Stimulated activated naive CD8-positive, alpha-beta T cell treated with anti-CD3 and anti-CD28 coated beads, Interleukin-15, amount 100 ng/mL, for 72 hours (primary cell): ENCODE measurements at regions not wholly inside any gene's neighbourhood (a gene's known extent, or its start where the extent isn't known, plus 50 kb on each side); places are given as distances from the start of the nearest gene placed in this dataset.
"Not testable (repeated sequence)": the region's sequence is repeated elsewhere in the genome, so short reads cannot be mapped to it uniquely, and the experiment has no call there.

Source experiments
- ATAC-seq: fragments of 150-1000 bp; cut with Tn5 transposase; 2 replicates; pipeline ENCODE4 v1.10.0; 2021; ENCODE audit warnings: mild to moderate bottlenecking, moderate library complexity
- DNase-seq, 2 donors: peaks; one replicate each; pipeline ENCODE4 v3.0.0; 2021 to 2022
- H3K27ac Mint-ChIP-seq, 2 donors: one replicate each; pipeline ENCODE4 v1.8.0; 2022; ENCODE audit warnings: mild to moderate bottlenecking in 2 of 2, mixed read lengths in 2 of 2, moderate library complexity in 2 of 2
- H3K27me3 Mint-ChIP-seq: one replicate; pipeline ENCODE4 v1.8.0; 2022; ENCODE audit warnings: mixed read lengths
- H3K4me1 Mint-ChIP-seq: one replicate; pipeline ENCODE4 v1.8.0; 2022; ENCODE audit warnings: mild to moderate bottlenecking, mixed read lengths
- H3K4me3 Mint-ChIP-seq, 2 donors: one replicate each; pipeline ENCODE4 v1.8.0; 2022; ENCODE audit warnings: mild to moderate bottlenecking in 2 of 2, mixed read lengths in 2 of 2, moderate library complexity in 1 of 2
- H3K9me3 Mint-ChIP-seq, 2 donors: one replicate each; pipeline ENCODE4 v1.8.0; 2022; ENCODE audit warnings: mixed read lengths in 2 of 2

DNA sequence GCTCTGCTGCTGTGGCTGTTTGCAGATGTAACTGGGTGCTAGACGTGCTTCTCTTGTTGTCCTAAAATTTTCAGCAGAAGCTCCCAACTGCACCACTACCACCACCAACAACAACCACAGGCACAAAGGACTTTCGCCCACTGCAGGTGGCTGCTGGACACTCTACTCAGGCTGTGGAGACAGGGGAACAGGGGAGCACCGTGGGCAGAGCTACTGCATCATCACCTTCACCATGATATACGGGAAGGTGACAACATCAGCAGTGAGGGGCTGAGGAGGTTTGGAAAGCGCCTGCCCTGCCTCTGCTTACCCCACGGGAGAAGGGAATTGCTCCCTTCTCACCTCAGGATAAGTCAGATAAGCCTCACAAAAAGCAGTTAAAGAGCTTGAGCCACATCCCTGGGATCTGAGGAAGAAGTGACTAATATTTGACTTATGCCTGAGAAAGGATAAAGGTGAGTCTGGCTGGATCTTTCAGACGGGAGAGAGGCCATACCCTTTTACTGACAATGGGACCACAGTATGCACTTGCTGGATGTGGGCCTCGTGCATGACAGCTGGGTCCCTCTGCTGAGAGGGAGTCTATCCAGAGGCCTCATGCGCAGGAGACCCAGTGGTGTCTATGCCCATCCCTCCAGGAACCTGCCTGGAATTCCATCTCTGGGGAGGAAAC is 217.6 kb downstream of the KLF6 start:
- no peaks in the 10 kb centered on the region for H3K27me3 Mint-ChIP-seq
- H3K4me1 Mint-ChIP-seq = no peaks in the 10 kb centered on the region
- H3K4me3 Mint-ChIP-seq = no peak overlapping the region
- ATAC-seq (no peak), DNase-seq (no peak)
- H3K27ac Mint-ChIP-seq = no peak overlapping the region
- H3K9me3 Mint-ChIP-seq = peaks cover 0 to 10% of the 10 kb centered on the region in 2 donors

DNA sequence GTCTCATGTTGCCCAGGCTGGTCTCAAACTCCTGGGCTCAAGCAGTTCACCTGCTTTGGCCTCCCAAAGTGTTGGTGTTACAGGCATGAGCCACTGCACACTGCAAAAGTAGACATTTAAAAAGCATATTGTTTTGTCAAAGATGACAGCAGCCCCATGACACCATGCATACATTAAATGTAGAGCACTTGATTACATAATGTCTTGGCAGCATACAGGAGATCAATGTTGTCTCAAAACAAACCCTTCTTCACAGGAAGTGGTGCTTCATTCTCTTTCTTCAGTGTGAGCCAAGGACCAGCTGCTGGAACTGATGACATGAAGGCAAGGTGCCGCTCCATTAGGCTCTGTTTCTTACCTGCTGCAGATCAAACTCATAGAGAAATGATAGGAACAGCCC is 218.4 kb downstream of the KLF6 start:
- DNase-seq = no peak
- Mint-ChIP-seq H3K9me3 (peaks cover 0 to 10% of the 10 kb centered on the region in 2 donors), H3K27me3 (no peaks in the 10 kb centered on the region), H3K4me1 (no peaks in the 10 kb centered on the region), H3K4me3 (no peak overlapping the region), H3K27ac (no peak overlapping the region)
- ATAC-seq = no peak

DNA sequence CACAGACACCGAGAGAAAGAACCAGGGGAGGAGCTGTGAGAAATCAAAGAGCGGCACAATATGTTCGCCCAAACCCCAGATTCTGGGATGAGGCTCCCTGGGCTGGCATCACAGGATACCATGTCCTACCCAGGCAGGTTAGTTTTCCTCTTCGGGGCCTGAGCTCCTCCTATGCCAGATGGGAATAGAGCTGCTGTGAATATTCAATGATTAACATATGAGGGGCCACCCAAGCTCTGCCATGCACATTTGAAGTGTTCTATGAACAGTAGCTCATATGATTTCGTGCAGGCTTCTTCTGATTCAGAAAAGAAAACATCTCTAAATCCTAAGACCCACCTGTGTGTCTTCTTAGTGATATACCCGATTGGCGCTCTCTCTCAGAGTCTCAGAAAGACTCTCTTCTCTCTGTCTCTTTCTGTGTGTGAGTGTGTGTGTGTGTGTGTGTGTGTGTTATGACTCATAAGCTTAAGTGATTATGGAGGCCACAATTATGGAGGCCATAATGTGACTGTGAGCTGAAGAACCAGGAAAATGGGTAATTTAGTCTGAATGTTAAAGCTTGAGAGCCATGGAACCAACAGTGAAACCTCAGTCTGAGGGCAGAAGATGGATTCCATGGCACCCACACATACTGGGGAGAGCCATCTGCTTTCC is 220.5 kb downstream of the KLF6 start:
- ATAC-seq (no peak), DNase-seq (no peak)
- no peaks in the 10 kb centered on the region for H3K27me3 Mint-ChIP-seq
- H3K4me1 Mint-ChIP-seq = no peaks in the 10 kb centered on the region
- H3K9me3 Mint-ChIP-seq = peaks cover 0 to 10% of the 10 kb centered on the region in 2 donors
- H3K4me3 Mint-ChIP-seq = no peak overlapping the region
- no peak overlapping the region for H3K27ac Mint-ChIP-seq

DNA sequence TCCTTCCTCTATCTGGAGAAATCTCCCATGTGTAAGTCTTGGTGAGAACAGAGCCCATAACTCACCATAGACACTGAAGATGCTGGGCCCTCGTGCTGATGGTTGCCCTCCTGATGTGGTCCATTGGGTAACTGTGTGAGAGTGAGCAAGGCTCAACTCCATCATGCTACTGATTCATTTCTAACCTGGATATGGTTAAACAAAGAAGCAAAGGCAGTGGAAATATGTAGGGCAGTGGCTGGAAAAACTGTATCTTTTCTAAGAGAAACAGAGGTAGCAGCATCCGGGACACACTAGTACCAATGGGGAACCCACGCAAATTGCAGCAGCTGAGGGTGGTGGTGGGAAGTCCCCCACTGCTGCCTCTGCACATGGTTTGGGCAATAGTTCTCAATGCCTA is 221.7 kb downstream of the KLF6 start:
- Mint-ChIP-seq H3K4me1 (no peaks in the 10 kb centered on the region), H3K27ac (no peak overlapping the region), H3K27me3 (peaks cover 12% of the 10 kb centered on the region), H3K9me3 (peaks cover 0 to 10% of the 10 kb centered on the region in 2 donors), H3K4me3 (no peak overlapping the region)
- peak; percentile 91 for ATAC-seq
- DNase-seq = peak; percentile 18 to 42

DNA sequence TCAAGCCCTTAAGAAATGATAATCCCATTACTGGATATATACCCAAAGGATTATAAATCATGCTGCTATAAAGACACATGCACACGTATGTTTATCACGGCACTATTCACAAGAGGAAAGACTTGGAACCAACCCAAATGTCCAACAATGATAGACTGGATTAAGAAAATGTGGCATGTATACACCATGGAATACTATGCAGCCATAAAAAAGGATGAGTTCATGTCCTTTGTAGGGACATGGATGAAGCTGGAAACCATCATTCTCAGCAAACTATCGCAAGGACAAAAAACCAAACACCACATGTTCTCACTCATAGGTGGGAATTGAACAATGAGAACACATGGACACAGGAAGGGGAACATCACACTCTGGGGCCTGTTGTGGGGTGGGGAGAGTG is 224.4 kb downstream of the KLF6 start:
- H3K27me3 Mint-ChIP-seq = peaks cover 14% of the 10 kb centered on the region
- not testable (repeated sequence) for H3K9me3 Mint-ChIP-seq, H3K4me1 Mint-ChIP-seq, ATAC-seq, H3K27ac Mint-ChIP-seq, H3K4me3 Mint-ChIP-seq, DNase-seq

DNA sequence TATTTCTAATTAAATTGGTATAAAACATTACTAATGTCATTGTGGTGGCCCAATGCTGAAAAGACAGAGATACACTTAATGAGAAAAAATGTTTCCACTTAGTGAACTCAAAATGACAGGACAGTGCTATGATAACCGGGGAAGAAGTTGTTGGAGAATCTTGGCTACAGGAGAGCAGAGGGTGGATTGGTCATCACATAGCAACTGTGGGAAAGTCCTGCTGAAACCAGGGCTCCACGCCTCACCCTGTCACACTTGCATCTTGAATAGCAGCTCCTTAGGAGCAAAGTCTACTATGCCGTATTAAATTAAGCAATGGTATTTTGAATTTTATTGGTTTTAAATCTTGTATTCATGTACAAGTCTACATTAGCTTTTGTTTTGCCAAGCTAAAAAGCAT is 225.5 kb downstream of the KLF6 start:
- peaks cover 8% of the 10 kb centered on the region for H3K4me1 Mint-ChIP-seq
- no peak for DNase-seq
- no peak overlapping the region for H3K27ac Mint-ChIP-seq
- peaks cover 14% of the 10 kb centered on the region for H3K27me3 Mint-ChIP-seq
- no peak overlapping the region for H3K4me3 Mint-ChIP-seq
- H3K9me3 Mint-ChIP-seq = no peaks in the 10 kb centered on the region
- ATAC-seq = no peak

DNA sequence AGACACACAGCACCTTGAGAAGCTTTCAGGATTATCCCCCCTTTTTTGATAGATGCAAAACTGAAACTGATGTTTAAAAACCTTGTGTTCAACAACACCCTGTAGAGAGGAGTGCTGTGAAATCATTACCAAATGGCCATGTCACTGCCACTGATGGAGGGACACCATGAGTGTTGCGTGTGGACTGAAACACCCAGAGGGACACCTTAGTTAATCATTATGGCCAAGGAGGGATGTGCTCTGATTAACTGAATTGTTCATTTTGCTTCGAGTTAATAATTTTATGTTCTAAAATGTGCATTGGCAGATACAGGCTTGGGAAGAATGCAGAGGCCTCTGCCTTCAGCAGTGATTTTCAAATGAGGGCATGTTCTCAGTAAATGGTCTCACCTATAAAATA is 226.0 kb downstream of the KLF6 start:
- Mint-ChIP-seq H3K4me3 (no peak overlapping the region), H3K4me1 (peaks cover 13% of the 10 kb centered on the region), H3K27me3 (peaks cover 14% of the 10 kb centered on the region)

DNA sequence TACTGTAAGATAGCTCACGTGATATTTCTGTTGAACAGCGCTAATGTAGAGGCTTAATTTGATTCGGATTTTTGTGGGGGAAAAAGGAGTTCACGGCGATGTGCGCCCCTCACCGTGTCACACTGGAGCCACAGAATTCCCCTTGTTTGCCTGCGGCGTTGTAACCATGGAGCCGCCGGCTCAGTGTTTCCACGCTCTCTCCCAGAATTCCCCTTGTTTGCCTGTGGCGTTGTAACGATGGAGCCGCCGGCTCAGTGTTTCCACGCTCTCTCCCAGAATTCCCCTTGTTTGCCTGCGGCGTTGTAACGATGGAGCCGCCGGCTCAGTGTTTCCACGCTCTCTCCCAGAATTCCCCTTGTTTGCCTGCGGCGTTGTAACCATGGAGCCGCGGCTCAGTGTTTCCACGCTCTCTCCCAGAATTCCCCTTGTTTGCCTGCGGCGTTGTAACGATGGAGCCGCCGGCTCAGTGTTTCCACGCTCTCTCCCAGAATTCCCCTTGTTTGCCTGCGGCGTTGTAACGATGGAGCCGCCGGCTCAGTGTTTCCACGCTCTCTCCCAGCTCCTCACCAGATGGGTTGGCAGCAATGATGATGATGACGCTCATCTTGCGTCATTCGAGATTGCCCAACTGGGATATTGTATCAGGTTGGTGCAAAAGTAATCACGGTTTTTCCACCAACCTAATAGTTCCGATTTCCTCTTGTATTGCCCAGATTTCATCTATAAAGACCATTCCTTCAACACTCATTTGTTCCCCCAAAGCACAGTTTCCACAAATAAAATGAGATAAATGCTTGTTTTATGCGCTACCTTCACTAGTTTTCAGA is 228.6 kb downstream of the KLF6 start:
- peaks cover 14% of the 10 kb centered on the region for H3K4me1 Mint-ChIP-seq
- not testable (repeated sequence) for ATAC-seq, DNase-seq, H3K9me3 Mint-ChIP-seq
- H3K27me3 Mint-ChIP-seq = peaks cover 14% of the 10 kb centered on the region
- H3K27ac Mint-ChIP-seq = peak overlapping the region in 1 of 2 donors; percentile 30
- peak overlapping the region in 1 of 2 donors; percentile 76 for H3K4me3 Mint-ChIP-seq

More for the DNA sequence above, 226.0 kb downstream of the KLF6 start:
- DNase-seq = no peak
- no peak for ATAC-seq
- H3K27ac Mint-ChIP-seq = no peak overlapping the region
- H3K9me3 Mint-ChIP-seq = no peaks in the 10 kb centered on the region

DNA sequence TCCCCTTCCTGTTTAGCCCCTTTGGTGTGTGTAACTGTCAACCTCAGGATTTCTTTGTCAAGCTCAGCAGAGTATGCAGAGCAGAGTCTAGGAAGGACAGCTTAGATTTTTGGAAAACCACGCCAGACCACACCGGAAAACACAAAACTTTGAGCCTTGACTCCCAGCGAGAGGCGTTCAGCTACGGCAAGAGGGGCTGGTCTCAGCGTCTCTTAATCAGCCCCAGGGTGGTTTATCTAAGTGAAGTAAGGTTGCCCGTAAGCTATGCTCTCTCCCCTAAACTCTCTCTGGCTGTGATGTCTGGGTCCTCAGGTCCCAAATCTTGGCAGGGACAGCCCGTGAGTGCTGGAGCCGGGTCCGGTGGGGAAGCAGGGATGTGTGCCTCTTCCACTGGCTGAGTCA is 230.9 kb downstream of the KLF6 start:
- Mint-ChIP-seq H3K4me1 (peaks cover 14% of the 10 kb centered on the region), H3K9me3 (no peaks in the 10 kb centered on the region), H3K27ac (peak overlapping the region; percentile 10 to 88), H3K27me3 (peaks cover 14% of the 10 kb centered on the region), H3K4me3 (peak overlapping the region; percentile 7 to 67)
- no peak for DNase-seq
- ATAC-seq = no peak

DNA sequence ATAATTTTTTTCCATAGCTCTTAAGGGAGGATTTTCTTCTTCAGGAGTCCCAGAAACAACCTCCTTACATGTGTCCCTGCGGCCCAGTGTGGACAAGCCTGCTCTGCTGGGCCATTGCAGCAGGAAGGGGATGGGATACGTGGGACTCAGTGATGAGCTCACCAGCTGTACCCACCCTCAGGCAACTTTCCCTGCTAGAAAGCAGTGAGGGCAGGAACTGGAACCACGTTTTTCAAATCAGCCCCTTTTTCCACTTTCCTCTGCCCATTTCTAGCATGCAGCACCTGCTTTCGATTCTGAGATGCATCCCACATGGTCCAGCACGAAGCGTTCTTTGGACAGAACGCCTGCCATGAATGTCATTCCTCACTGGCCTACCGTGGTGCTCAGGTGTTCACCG is 232.7 kb downstream of the KLF6 start:
- Mint-ChIP-seq H3K4me1 (peaks cover 14% of the 10 kb centered on the region), H3K27me3 (peaks cover 13% of the 10 kb centered on the region), H3K4me3 (no peak overlapping the region), H3K27ac (no peak overlapping the region), H3K9me3 (peaks cover 5 to 7% of the 10 kb centered on the region in 2 donors)
- ATAC-seq (no peak), DNase-seq (no peak)

DNA sequence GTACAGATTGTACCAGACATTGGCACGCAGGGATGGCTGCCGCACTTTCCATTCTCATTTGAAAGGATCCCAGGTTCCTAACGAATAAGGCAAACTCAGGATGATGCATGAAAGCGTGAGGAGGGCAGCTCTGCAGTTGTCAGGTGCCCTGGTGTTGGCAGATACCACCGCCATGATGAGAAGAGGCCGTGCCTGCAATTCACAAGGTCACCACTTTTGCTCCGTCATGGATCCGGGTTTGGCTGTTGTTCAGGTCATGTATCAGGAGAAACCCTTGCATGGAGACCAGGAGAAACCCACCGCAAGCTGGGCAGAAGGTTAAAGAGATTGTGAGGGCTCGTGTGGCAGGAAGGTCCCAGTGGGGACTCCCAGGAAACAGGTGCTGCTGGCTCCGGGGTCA is 233.2 kb downstream of the KLF6 start:
- Mint-ChIP-seq H3K27me3 (peaks cover 13% of the 10 kb centered on the region), H3K27ac (no peak overlapping the region), H3K4me1 (peaks cover 14% of the 10 kb centered on the region), H3K4me3 (no peak overlapping the region), H3K9me3 (peaks cover 6 to 7% of the 10 kb centered on the region in 2 donors)
- ATAC-seq = no peak
- no peak for DNase-seq

DNA sequence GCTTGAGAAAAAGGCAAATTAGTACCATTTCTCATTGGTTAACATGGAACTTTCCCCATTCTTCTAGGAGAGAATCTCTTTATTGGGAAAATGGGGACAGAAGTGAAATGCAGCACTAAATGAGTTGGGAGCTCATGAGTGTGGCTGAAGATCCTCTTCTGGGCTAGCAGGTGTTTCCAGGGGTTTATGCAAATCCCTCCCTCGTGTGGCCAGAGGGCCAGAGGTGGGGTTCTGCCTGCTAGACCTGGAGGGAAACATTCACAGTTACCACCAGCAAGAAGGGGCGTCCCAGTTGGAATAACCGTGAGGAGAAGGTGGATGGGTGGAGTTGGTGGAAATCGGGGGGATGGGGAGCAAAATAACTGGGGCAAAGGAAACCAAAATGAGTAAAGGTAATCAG is 235.9 kb downstream of the KLF6 start:
- Mint-ChIP-seq H3K9me3 (peaks cover 7 to 9% of the 10 kb centered on the region in 2 donors), H3K4me3 (no peak overlapping the region), H3K4me1 (peaks cover 2% of the 10 kb centered on the region), H3K27me3 (peaks cover 13% of the 10 kb centered on the region), H3K27ac (no peak overlapping the region)
- DNase-seq (no peak), ATAC-seq (no peak)

DNA sequence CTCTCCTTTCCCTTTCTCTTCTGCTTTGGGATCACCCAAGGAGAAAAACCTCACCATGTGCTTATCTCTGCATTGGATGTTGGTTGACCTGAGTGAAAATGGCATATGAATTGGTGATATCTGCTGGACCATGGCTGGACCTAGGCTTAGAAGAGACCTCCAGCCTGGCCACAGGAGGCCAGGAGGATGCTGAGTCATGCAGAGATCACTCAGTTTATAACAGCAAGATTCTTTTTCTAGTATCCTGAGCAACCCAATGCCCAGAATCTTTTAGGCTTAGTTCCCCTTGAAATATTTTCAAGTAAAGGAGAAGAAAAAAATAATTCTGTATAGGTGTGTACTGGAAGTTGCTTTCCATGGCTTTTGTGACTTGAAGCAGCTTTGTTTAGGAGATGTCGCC is 236.3 kb downstream of the KLF6 start:
- ATAC-seq (no peak), DNase-seq (no peak)
- peaks cover 13% of the 10 kb centered on the region for H3K27me3 Mint-ChIP-seq
- no peak overlapping the region for H3K27ac Mint-ChIP-seq
- H3K4me1 Mint-ChIP-seq = no peaks in the 10 kb centered on the region
- H3K4me3 Mint-ChIP-seq = no peak overlapping the region
- peaks cover 7 to 9% of the 10 kb centered on the region in 2 donors for H3K9me3 Mint-ChIP-seq

DNA sequence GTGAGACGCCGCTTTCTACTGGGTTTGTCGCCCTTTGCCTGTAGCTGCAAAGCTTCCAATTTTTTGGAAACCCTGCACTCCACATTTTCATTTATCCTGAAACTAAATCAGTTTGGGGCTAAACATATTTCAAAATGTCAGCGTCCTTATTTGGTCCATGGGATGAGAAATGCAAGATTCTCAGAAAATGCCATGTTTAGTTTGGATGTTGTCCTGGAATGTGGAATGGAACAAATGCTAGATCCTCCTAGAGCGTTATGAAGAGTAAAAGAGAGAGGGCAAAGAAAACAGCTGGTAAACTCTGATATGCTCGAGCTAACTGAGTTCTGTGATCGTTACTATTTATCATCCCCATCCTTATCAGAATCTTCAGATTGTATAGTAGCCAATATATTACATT is 236.9 kb downstream of the KLF6 start:
- no peak for DNase-seq
- Mint-ChIP-seq H3K4me3 (no peak overlapping the region), H3K9me3 (peaks cover 7 to 9% of the 10 kb centered on the region in 2 donors)

DNA sequence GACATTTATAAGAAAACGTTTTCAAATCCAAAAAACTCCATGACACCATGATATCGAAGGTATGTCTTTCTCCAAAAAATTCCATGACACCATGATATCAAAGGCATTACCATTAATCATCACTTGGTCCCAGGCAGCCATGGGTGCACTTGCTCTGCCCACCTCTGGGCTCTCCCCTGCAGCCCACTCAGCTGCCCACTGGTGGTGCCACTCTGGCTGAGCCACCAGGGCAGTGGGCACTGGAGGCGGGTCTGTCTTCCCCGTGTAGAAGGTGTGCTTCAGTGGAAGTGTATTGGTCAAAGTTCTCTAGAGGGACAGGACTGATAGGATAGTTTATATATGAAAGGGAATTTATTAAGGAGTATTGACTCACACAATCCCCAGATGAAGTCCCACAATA is 240.4 kb downstream of the KLF6 start:
- H3K4me3 Mint-ChIP-seq = no peak overlapping the region
- H3K9me3 Mint-ChIP-seq = peaks cover 7 to 9% of the 10 kb centered on the region in 2 donors
- no peaks in the 10 kb centered on the region for H3K4me1 Mint-ChIP-seq
- no peak overlapping the region for H3K27ac Mint-ChIP-seq
- DNase-seq = no peak
- ATAC-seq = no peak
- H3K27me3 Mint-ChIP-seq = peaks cover 13% of the 10 kb centered on the region

More for the DNA sequence above, 236.9 kb downstream of the KLF6 start:
- no peaks in the 10 kb centered on the region for H3K4me1 Mint-ChIP-seq
- H3K27me3 Mint-ChIP-seq = peaks cover 13% of the 10 kb centered on the region
- H3K27ac Mint-ChIP-seq = no peak overlapping the region
- no peak for ATAC-seq

DNA sequence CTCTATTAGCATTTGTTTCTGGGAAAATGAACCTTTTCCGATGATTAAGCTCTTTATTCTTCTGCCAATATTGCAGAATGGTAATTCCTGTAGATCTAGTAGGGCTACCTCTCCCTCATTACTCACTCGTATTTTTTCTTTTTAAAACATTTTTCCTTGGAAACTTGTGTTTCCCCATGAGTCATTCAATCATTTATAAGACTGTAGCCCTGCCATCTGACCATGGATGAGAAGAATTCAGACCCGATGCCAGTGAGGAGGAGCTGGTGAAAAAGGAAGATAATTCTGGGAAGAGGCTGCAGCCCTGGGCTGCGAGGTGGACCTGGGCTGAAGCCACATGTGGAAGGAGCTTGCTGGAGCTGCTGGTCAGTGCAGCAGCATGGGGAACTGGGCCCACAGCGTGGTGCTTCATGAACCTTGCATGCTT is 242.8 kb downstream of the KLF6 start:
- no peak overlapping the region for H3K4me3 Mint-ChIP-seq
- H3K4me1 Mint-ChIP-seq = peaks cover 7% of the 10 kb centered on the region
- ATAC-seq (no peak), DNase-seq (no peak)
- no peaks in the 10 kb centered on the region for H3K27me3 Mint-ChIP-seq
- no peak overlapping the region for H3K27ac Mint-ChIP-seq
- H3K9me3 Mint-ChIP-seq = peaks cover 0 to 4% of the 10 kb centered on the region in 2 donors
